Adipocyte (in vitro differentiated cells): ENCODE measurements at regions not wholly inside any gene's neighbourhood (a gene's known extent, or its start where the extent isn't known, plus 50 kb on each side); places are given as distances from the start of the nearest gene placed in this dataset.

ENCODE experiments used
- DNase-seq: peaks from one replicate; pipeline ENCODE4 v3.0.0-alpha.2; 2015; ENCODE audit warnings: low read depth
- H3K27me3 ChIP-seq: replicated peaks from 2 replicates; pipeline ENCODE4 v1.7.0; 2013; ENCODE audit warnings: mild to moderate bottlenecking, low read length, moderate library complexity; ENCODE audit not compliant: control insufficient read depth, insufficient read depth
- H3K36me3 ChIP-seq: 2 replicates; pipeline ENCODE4 v1.7.0; 2013; ENCODE audit warnings: low read length, mild to moderate bottlenecking, moderate library complexity; ENCODE audit not compliant: control insufficient read depth, insufficient read depth, severe bottlenecking
- H3K4me1 ChIP-seq: 2 replicates; pipeline ENCODE4 v1.7.0; 2013; ENCODE audit warnings: mild to moderate bottlenecking, low read length, moderate library complexity; ENCODE audit not compliant: control insufficient read depth, insufficient read depth
- H3K4me3 ChIP-seq: 2 replicates; pipeline ENCODE4 v1.7.0; 2013; ENCODE audit warnings: mild to moderate bottlenecking, low read length, moderate library complexity
- H3K9ac ChIP-seq: 2 replicates; pipeline ENCODE4 v1.7.0; 2013; ENCODE audit warnings: mild to moderate bottlenecking, low read length, moderate library complexity
- H3K9me3 ChIP-seq: 2 replicates; pipeline ENCODE4 v1.7.0; 2013; ENCODE audit warnings: mild to moderate bottlenecking, low read length, moderate library complexity; ENCODE audit not compliant: control insufficient read depth

- no peak overlapping the region for H3K4me3 ChIP-seq
- no peaks in the 10 kb centered on the region for H3K36me3 ChIP-seq
- H3K4me1 ChIP-seq: no peaks in the 10 kb centered on the region
- H3K9ac ChIP-seq: no peak overlapping the region
- no peak for DNase-seq
- H3K27me3 ChIP-seq: no peaks in the 10 kb centered on the region
- H3K9me3 ChIP-seq: no peaks in the 10 kb centered on the region
Observed at GRCh38 chr14:86987966-86988365, 1005.0 kb downstream of the GALC start.

GRCh38 chr14:86973177-86973576 is 1019.8 kb downstream of the GALC start:
- Histone ChIP-seq H3K4me1 (no peaks in the 10 kb centered on the region), H3K9me3 (peaks cover 30% of the 10 kb centered on the region), H3K4me3 (no peak overlapping the region), H3K9ac (no peak overlapping the region), H3K36me3 (no peaks in the 10 kb centered on the region), H3K27me3 (no peaks in the 10 kb centered on the region)
- no peak for DNase-seq

GRCh38 chr14:86971292-86971691 is 1021.7 kb downstream of the GALC start:
- H3K4me3 ChIP-seq: no peak overlapping the region
- peaks cover 21% of the 10 kb centered on the region for H3K9me3 ChIP-seq
- DNase-seq: no peak
- no peaks in the 10 kb centered on the region for H3K4me1 ChIP-seq
- no peak overlapping the region for H3K9ac ChIP-seq
- H3K36me3 ChIP-seq: no peaks in the 10 kb centered on the region
- H3K27me3 ChIP-seq: no peaks in the 10 kb centered on the region

GRCh38 chr14:86961106-86961716 is 1031.8 kb downstream of the GALC start:
- Histone ChIP-seq H3K9ac (no peak overlapping the region), H3K27me3 (no peaks in the 10 kb centered on the region), H3K36me3 (no peaks in the 10 kb centered on the region), H3K4me3 (no peak overlapping the region), H3K4me1 (no peaks in the 10 kb centered on the region), H3K9me3 (peaks cover 18% of the 10 kb centered on the region)
- peak; percentile 3 for DNase-seq

GRCh38 chr14:86955771-86956354 is 1037.1 kb downstream of the GALC start:
- no peak for DNase-seq
- Histone ChIP-seq H3K4me1 (no peaks in the 10 kb centered on the region), H3K9ac (no peak overlapping the region)

GRCh38 chr14:86954623-86955022 is 1038.4 kb downstream of the GALC start:
- no peak for DNase-seq
- Histone ChIP-seq H3K36me3 (no peaks in the 10 kb centered on the region), H3K4me3 (no peak overlapping the region), H3K27me3 (no peaks in the 10 kb centered on the region), H3K4me1 (no peaks in the 10 kb centered on the region), H3K9me3 (no peaks in the 10 kb centered on the region), H3K9ac (no peak overlapping the region)

More at GRCh38 chr14:86955771-86956354, 1037.1 kb downstream of the GALC start:
- H3K9me3 ChIP-seq: no peaks in the 10 kb centered on the region
- H3K4me3 ChIP-seq: no peak overlapping the region
- no peaks in the 10 kb centered on the region for H3K27me3 ChIP-seq
- H3K36me3 ChIP-seq: no peaks in the 10 kb centered on the region

- no peaks in the 10 kb centered on the region for H3K9me3 ChIP-seq
- H3K4me1 ChIP-seq: no peaks in the 10 kb centered on the region
- DNase-seq: no peak
- H3K4me3 ChIP-seq: no peak overlapping the region
- H3K36me3 ChIP-seq: no peaks in the 10 kb centered on the region
- no peaks in the 10 kb centered on the region for H3K27me3 ChIP-seq
- H3K9ac ChIP-seq: no peak overlapping the region
Observed at GRCh38 chr14:86946446-86946845, 1046.5 kb downstream of the GALC start.

GRCh38 chr14:86944434-86944833 is 1048.5 kb downstream of the GALC start:
- no peak for DNase-seq
- Histone ChIP-seq H3K9me3 (no peaks in the 10 kb centered on the region), H3K4me1 (no peaks in the 10 kb centered on the region), H3K4me3 (no peak overlapping the region), H3K9ac (no peak overlapping the region), H3K27me3 (no peaks in the 10 kb centered on the region), H3K36me3 (no peaks in the 10 kb centered on the region)

- H3K9ac ChIP-seq: no peak overlapping the region
- H3K4me1 ChIP-seq: no peaks in the 10 kb centered on the region
- H3K36me3 ChIP-seq: no peaks in the 10 kb centered on the region
- no peak for DNase-seq
- H3K9me3 ChIP-seq: no peaks in the 10 kb centered on the region
- no peaks in the 10 kb centered on the region for H3K27me3 ChIP-seq
- no peak overlapping the region for H3K4me3 ChIP-seq
Observed at GRCh38 chr14:86943391-86944365, 1049.3 kb downstream of the GALC start.

- no peaks in the 10 kb centered on the region for H3K9me3 ChIP-seq
- H3K27me3 ChIP-seq: no peaks in the 10 kb centered on the region
- no peak overlapping the region for H3K4me3 ChIP-seq
- no peak overlapping the region for H3K9ac ChIP-seq
- H3K36me3 ChIP-seq: no peaks in the 10 kb centered on the region
- no peak for DNase-seq
- no peaks in the 10 kb centered on the region for H3K4me1 ChIP-seq
Observed at GRCh38 chr14:86942936-86943335, 1050.0 kb downstream of the GALC start.

- Histone ChIP-seq H3K4me1 (no peaks in the 10 kb centered on the region), H3K9me3 (no peaks in the 10 kb centered on the region), H3K36me3 (no peaks in the 10 kb centered on the region), H3K27me3 (no peaks in the 10 kb centered on the region), H3K4me3 (no peak overlapping the region), H3K9ac (no peak overlapping the region)
- no peak for DNase-seq
Observed at GRCh38 chr14:86940106-86940505, 1052.9 kb downstream of the GALC start.
